HCT116 (cell line): ENCODE measurements at regions not wholly inside any gene's neighbourhood (a gene's known extent, or its start where the extent isn't known, plus 50 kb on each side); places are given as distances from the start of the nearest gene placed in this dataset.

Experiments used
- ATAC-seq: fragments of 200-7000 bp; cut with Tn5 transposase; 2 replicates; pipeline ENCODE4 v1.9.1; 2020; ENCODE audit warnings: mild to moderate bottlenecking, moderate library complexity
- BruUV-seq: library from RNA; stranded (reverse); fragments of 400-500 nt; replicated peaks from 2 replicates; lab custom pipeline; 2021; lab: Mats Ljungman, UMichigan
- CTCF ChIA-PET: fragments of 300-600 bp; sonication (Branson Sonifier 250); formaldehyde crosslinking; loops from one replicate; lab custom pipeline; 2021; ENCODE audit warnings: antibody characterized with exemption; lab: Charles Lee
- POLR2A ChIA-PET: fragments of 300-600, 350-600 bp; sonication (Branson Sonifier 250); formaldehyde crosslinking; loops from one replicate; lab custom pipeline; 2021; ENCODE audit warnings: antibody characterized with exemption; lab: Charles Lee
- RAD21 ChIA-PET, 2 experiments: fragments of 300-600 bp; sonication (Branson Sonifier 250); formaldehyde crosslinking; loops; one replicate each; lab custom pipeline; 2023; ENCODE audit warnings: low total read pairs in 2 of 2; ENCODE audit not compliant: uncharacterized antibody in 2 of 2, unreplicated experiment in 2 of 2, low non-redundant PET in 1 of 2; lab: Charles Lee
- DNase-seq: peaks from one replicate; pipeline ENCODE4 v3.0.0-alpha.2; 2010; ENCODE audit warnings: low read depth, low spot score
- H2AFZ ChIP-seq: fragments of 200-600 bp; shearing (Covaris generic), sonication (generic); 2 replicates; pipeline ENCODE4 v1.6.1; 2017; ENCODE audit warnings: low read depth, mixed run types, mixed read lengths, antibody characterized with exemption, low read length; ENCODE audit not compliant: poor library complexity, severe bottlenecking
- H3K27ac ChIP-seq: 2 replicates; pipeline ENCODE4 v1.5.1; 2012; ENCODE audit warnings: low read depth, low read length
- H3K27me3 ChIP-seq: fragments of 200-600 bp; sonication (generic); 2 replicates; pipeline ENCODE4 v1.6.1; 2016; ENCODE audit warnings: mixed run types, low read length, mixed read lengths; ENCODE audit not compliant: insufficient read depth
- H3K36me3 ChIP-seq, 2 experiments: fragments of 200-500 bp in 1 of 2; fragments of 200-600 bp in 1 of 2; sonication (Bioruptor generic) in 1 of 2; sonication (generic) in 1 of 2; 2 replicates each; pipeline versions ENCODE4 v1.5.1 to v1.6.1; 2014 to 2016; ENCODE audit warnings: low read length in 2 of 2, inconsistent platforms in 1 of 2, mixed read lengths in 1 of 2, mixed run types in 1 of 2; ENCODE audit not compliant: insufficient read depth in 2 of 2, control insufficient read depth in 1 of 2
- H3K4me1 ChIP-seq, 2 experiments: fragments of 200-600 bp in 1 of 2; sonication (generic) in 1 of 2; 2 replicates each; pipeline versions ENCODE4 v1.5.1 to v1.6.1; 2012 to 2017; ENCODE audit warnings: low read length in 2 of 2, inconsistent platforms in 1 of 2, mild to moderate bottlenecking in 1 of 2, mixed read lengths in 1 of 2, mixed run types in 1 of 2, moderate library complexity in 1 of 2; ENCODE audit not compliant: insufficient read depth in 2 of 2, control insufficient read depth in 1 of 2
- H3K4me2 ChIP-seq: fragments of 200-600 bp; sonication (generic); 2 replicates; pipeline ENCODE4 v1.6.1; 2017; ENCODE audit warnings: mixed run types, low read length, mixed read lengths
- H3K4me3 ChIP-seq, 2 experiments: fragments of 200-600 bp in 1 of 2; sonication (generic) in 1 of 2; replicated peaks in 1 of 2; 2 replicates each; pipeline ENCODE4 v1.5.1; 2011 to 2016; ENCODE audit warnings: low read length in 2 of 2, control low read depth in 1 of 2, low read depth in 1 of 2, mild to moderate bottlenecking in 1 of 2, mixed read lengths in 1 of 2, mixed run types in 1 of 2
- H3K79me2 ChIP-seq: fragments of 200-600 bp; sonication (generic); 2 replicates; pipeline ENCODE4 v1.6.1; 2017; ENCODE audit warnings: mild to moderate bottlenecking, mixed run types, low read length, moderate library complexity, mixed read lengths; ENCODE audit not compliant: insufficient read depth
- H3K9ac ChIP-seq: fragments of 200-600 bp; sonication (generic); 2 replicates; pipeline ENCODE4 v1.6.1; 2016; ENCODE audit warnings: low read length, mixed read lengths
- H3K9me2 ChIP-seq: fragments of 200-600 bp; sonication (generic), shearing (Covaris generic); 2 replicates; pipeline ENCODE4 v1.6.1; 2017; ENCODE audit warnings: mixed run types, mild to moderate bottlenecking, moderate library complexity; ENCODE audit not compliant: insufficient read depth
- H3K9me3 ChIP-seq, 2 experiments: fragments of 200-500 bp in 1 of 2; fragments of 200-600 bp in 1 of 2; sonication (Bioruptor generic) in 1 of 2; sonication (generic) in 1 of 2; 2 replicates each; pipeline ENCODE4 v1.6.1; 2014 to 2017; ENCODE audit warnings: low read length in 2 of 2, mixed read lengths in 2 of 2, inconsistent platforms in 1 of 2, low read depth in 1 of 2, mild to moderate bottlenecking in 1 of 2, mixed run types in 1 of 2, moderate library complexity in 1 of 2; ENCODE audit not compliant: control insufficient read depth in 1 of 2, insufficient read depth in 1 of 2
- H4K20me1 ChIP-seq: fragments of 200-600 bp; sonication (generic), shearing (Covaris generic); 2 replicates; pipeline ENCODE4 v1.6.1; 2017; ENCODE audit warnings: mixed run types, mild to moderate bottlenecking, moderate library complexity; ENCODE audit not compliant: insufficient read depth
- CBX3 ChIP-seq: IDR thresholded peaks from 2 replicates; pipeline ENCODE4 v1.6.1; 2012; ENCODE audit warnings: low read depth
- CEBPB ChIP-seq: IDR thresholded peaks from 2 replicates; pipeline ENCODE4 v1.6.1; 2012; ENCODE audit warnings: low read depth
- ELF1 ChIP-seq: IDR thresholded peaks from 2 replicates; pipeline ENCODE4 v1.6.1; 2012; ENCODE audit warnings: low read depth, borderline replicate concordance
- FOSL1 ChIP-seq: IDR thresholded peaks from 2 replicates; pipeline ENCODE4 v1.6.1; 2012; ENCODE audit warnings: low read depth
- POLR2A ChIP-seq: IDR thresholded peaks from 2 replicates; pipeline ENCODE4 v1.7.0; 2011; ENCODE audit warnings: borderline replicate concordance; ENCODE audit not compliant: insufficient read depth, insufficient read length; ENCODE audit errors: extremely low read depth
- RAD21 ChIP-seq: IDR thresholded peaks from 2 replicates; pipeline ENCODE4 v1.6.1; 2012; ENCODE audit warnings: low read depth, mild to moderate bottlenecking
- SIN3A ChIP-seq: IDR thresholded peaks from 2 replicates; pipeline ENCODE4 v1.6.1; 2012; ENCODE audit warnings: low read depth
- SP1 ChIP-seq: IDR thresholded peaks from 2 replicates; pipeline ENCODE4 v1.6.1; 2012; ENCODE audit warnings: low read depth
- SRF ChIP-seq: IDR thresholded peaks from 2 replicates; pipeline ENCODE4 v1.6.1; 2012; ENCODE audit warnings: low read depth
- TCF7L2 ChIP-seq: IDR thresholded peaks from 2 replicates; pipeline ENCODE4 v1.7.0; 2011; ENCODE audit warnings: borderline replicate concordance, inconsistent platforms; ENCODE audit not compliant: insufficient read depth, insufficient read length; ENCODE audit errors: extremely low read depth
- ZNF274 ChIP-seq: fragments of 200-500 bp; sonication (Bioruptor generic); IDR thresholded peaks from 2 replicates; pipeline ENCODE4 v1.6.1; 2014; ENCODE audit warnings: mild to moderate bottlenecking, low read depth, low read length, inconsistent platforms
- intact Hi-C: fragments of 100-400 bp; cut with micrococcal nuclease; formaldehyde crosslinking; loops from 2 replicates; pipeline ENCODE4 v1.10.0; 2022
- TF ChIP-seq, protein P1 (sequence below): IDR thresholded peaks from 2 replicates; pipeline ENCODE4 v1.6.1; 2012
- TF ChIP-seq, protein P2 (sequence below): IDR thresholded peaks from 2 replicates; pipeline ENCODE4 v1.6.1; 2011; ENCODE audit warnings: mild to moderate bottlenecking, low read length, moderate library complexity; ENCODE audit not compliant: insufficient replicate concordance; ENCODE audit errors: extremely low read depth

DNA sequence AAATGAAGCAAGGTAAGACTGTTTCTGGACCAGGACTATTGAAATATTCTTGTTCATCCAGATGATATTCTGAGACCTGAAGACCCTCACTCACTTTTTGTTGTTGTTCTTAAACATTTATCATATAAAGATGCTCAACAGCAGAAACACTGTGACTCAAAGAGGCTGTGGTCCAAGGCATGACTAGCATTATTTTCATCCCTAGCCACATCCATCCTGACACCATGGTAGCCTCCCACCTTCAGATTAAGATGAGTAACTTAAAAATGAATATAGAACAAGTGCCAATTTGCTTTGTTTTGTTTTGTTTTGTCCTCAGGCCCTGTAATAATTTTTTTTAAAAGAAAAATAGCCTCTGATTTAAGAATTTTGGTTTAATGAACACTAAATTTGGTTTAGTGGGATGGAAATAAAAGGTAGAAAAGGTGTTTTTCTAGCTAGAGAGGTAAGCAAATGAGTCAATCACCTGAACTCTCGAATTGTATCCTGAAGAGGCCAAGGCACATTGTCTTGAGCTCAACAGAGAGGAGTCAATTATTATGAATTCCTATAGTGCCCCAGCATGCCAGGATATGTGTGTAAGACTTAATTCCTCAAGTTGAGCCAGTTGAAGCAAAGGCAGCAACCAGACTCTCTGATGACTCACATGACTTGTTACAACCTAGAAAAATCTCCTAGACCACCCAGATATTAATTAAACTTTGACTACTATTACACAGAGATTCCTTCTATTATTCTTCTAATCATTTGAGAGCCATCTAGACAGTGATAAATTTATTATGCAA is 380.1 kb upstream of the TUSC1 start:
- H3K9ac ChIP-seq = no peak overlapping the region
- H3K27ac ChIP-seq = no peak overlapping the region
- no peaks in the 10 kb centered on the region for H4K20me1 ChIP-seq
- no peaks in the 10 kb centered on the region for H3K27me3 ChIP-seq
- TF ChIP-seq ELF1 (no peak), ZNF274 (no peak), SRF (no peak), FOSL1 (no peak), TCF7L2 (no peak), CEBPB (no peak), SIN3A (no peak), RAD21 (no peak), POLR2A (no peak), SP1 (no peak), CBX3 (no peak)
- TF ChIP-seq, protein P1, sequence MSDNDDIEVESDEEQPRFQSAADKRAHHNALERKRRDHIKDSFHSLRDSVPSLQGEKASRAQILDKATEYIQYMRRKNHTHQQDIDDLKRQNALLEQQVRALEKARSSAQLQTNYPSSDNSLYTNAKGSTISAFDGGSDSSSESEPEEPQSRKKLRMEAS = no peak
- TF ChIP-seq, protein P2, sequence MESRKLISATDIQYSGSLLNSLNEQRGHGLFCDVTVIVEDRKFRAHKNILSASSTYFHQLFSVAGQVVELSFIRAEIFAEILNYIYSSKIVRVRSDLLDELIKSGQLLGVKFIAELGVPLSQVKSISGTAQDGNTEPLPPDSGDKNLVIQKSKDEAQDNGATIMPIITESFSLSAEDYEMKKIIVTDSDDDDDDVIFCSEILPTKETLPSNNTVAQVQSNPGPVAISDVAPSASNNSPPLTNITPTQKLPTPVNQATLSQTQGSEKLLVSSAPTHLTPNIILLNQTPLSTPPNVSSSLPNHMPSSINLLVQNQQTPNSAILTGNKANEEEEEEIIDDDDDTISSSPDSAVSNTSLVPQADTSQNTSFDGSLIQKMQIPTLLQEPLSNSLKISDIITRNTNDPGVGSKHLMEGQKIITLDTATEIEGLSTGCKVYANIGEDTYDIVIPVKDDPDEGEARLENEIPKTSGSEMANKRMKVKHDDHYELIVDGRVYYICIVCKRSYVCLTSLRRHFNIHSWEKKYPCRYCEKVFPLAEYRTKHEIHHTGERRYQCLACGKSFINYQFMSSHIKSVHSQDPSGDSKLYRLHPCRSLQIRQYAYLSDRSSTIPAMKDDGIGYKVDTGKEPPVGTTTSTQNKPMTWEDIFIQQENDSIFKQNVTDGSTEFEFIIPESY = no peak
- no peak overlapping the region for H3K4me2 ChIP-seq
- H3K36me3 ChIP-seq = no peaks in the 10 kb centered on the region
- DNase-seq (no peak), ATAC-seq (no peak)
- BruUV-seq = no TSS peak
- peaks cover 9 to 14% of the 10 kb centered on the region in 2 experiments; a peak in 2 of 4 replicates for H3K9me3 ChIP-seq
- CTCF ChIA-PET = no interaction called here
- H3K4me1 ChIP-seq = no peaks in the 10 kb centered on the region
- H2AFZ ChIP-seq = no peak overlapping the region
- no peaks in the 10 kb centered on the region for H3K9me2 ChIP-seq
- RAD21 ChIA-PET = no interaction called here
- H3K4me3 ChIP-seq = no peak overlapping the region
- intact Hi-C loops = no loop called here
- no peaks in the 10 kb centered on the region for H3K79me2 ChIP-seq
- POLR2A ChIA-PET = no interaction called here
